Hippocampal formation (tissue), 2 donors: ENCODE measurements at regions not wholly inside any gene's neighbourhood (a gene's known extent, or its start where the extent isn't known, plus 50 kb on each side); places are given as distances from the start of the nearest gene placed in this dataset.
"Not testable (repeated sequence)": the region's sequence is repeated elsewhere in the genome, so short reads cannot be mapped to it uniquely, and the experiment has no call there.

Source experiments
- DNase-seq, 2 donors: peaks; one replicate each; lab custom pipeline; 2025; lab: John Stamatoyannopoulos, UW

GRCh38 chr7:98771941-98772603, 97.7 kb downstream of the TMEM130 start:
- no peak for DNase-seq

- no peak for DNase-seq
Measured at GRCh38 chr7:98774884-98775283, 94.9 kb downstream of the TMEM130 start.

GRCh38 chr7:98777051-98777450, 92.8 kb downstream of the TMEM130 start:
- no peak for DNase-seq

GRCh38 chr7:98778421-98778820, 91.4 kb downstream of the TMEM130 start:
- no peak for DNase-seq

GRCh38 chr7:98779800-98780587, 89.8 kb downstream of the TMEM130 start:
- DNase-seq, result no peak

GRCh38 chr7:98784216-98784785, 85.5 kb downstream of the TMEM130 start:
- DNase-seq, result no peak

GRCh38 chr7:98785929-98786571, 83.8 kb downstream of the TMEM130 start:
- no peak for DNase-seq

- DNase-seq, result no peak
Measured at GRCh38 chr7:98788966-98789365, 80.8 kb downstream of the TMEM130 start.

GRCh38 chr7:98794453-98794852, 75.4 kb downstream of the TMEM130 start:
- DNase-seq, result not testable (repeated sequence)

GRCh38 chr7:98795741-98796493, 73.9 kb downstream of the TMEM130 start:
- no peak for DNase-seq
